ENCODE measurements at regions not wholly inside any gene's neighbourhood (a gene's known extent, or its start where the extent isn't known, plus 50 kb on each side); places are given as distances from the start of the nearest gene placed in this dataset.
"Not testable (repeated sequence)": the region's sequence is repeated elsewhere in the genome, so short reads cannot be mapped to it uniquely, and the experiment has no call there.

- no peaks in the 10 kb centered on the region for H3K36me3 Mint-ChIP-seq
- no peak overlapping the region for H3K4me3 Mint-ChIP-seq
- no peaks in the 10 kb centered on the region for H3K9me3 Mint-ChIP-seq
- peaks cover 3% of the 10 kb centered on the region for H3K27me3 Mint-ChIP-seq (ENCODE audit: low read depth)
- no peak overlapping the region for H3K27ac Mint-ChIP-seq
- DNase-seq (ENCODE audit: low spot score in 2 of 2, unreplicated experiment in 2 of 2), result no peak
- H3K4me1 Mint-ChIP-seq, result peaks cover 13% of the 10 kb centered on the region
- TF ChIP-seq CTCF (IDR thresholded peaks at IDR 0.05; ENCODE audit: unreplicated experiment), result no peak
These were observed 70.1 kb upstream of the HECW1 start for GRCh38 chr7:43042302-43042701.

- TF ChIP-seq CTCF (IDR thresholded peaks at IDR 0.05; ENCODE audit: unreplicated experiment), result no peak
- Mint-ChIP-seq H3K4me1 (peaks cover 7% of the 10 kb centered on the region), H3K9me3 (peaks cover 20% of the 10 kb centered on the region), H3K27ac (no peak overlapping the region), H3K4me3 (no peak overlapping the region), H3K27me3 (ENCODE audit: low read depth) (peaks cover 3% of the 10 kb centered on the region), H3K36me3 (peaks cover 1% of the 10 kb centered on the region)
- no peak for DNase-seq (ENCODE audit: low spot score in 2 of 2, unreplicated experiment in 2 of 2)
These were observed 67.9 kb upstream of the HECW1 start for GRCh38 chr7:43044511-43044910.

DNA sequence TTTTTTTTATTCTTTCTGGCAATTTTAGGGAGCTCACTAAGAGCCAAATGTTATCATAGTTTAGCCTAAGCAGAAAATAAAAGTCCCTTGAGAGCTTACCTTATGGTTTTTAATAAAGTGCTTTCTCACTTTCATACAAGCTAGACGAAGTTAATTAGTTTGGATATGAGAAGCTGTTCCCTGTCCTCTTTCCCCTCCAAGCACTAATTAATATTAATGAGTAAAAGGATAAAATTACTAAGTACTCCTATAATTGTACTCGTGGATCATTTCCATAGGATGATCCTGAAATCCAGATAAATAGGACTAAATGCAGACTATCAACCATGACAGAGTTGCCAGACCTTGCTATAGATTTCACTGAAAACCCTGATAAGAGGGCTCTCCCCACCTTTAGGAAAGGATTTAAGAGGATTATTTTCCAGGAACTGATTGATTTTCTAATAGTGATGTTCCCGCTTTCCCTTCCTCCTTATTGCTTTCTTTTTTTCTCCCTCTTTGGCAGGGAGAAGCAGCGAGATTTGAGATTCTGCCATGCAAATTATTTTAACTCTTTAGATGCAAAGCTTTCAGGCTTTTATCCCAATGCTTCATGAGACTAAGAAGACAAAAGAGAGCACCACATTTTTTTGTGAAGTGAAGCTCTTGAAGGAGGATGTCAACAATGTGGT is 58.3 kb upstream of the HECW1 start:
- H3K27ac Mint-ChIP-seq, result peak overlapping the region; percentile 3
- peaks cover 1% of the 10 kb centered on the region for H3K36me3 Mint-ChIP-seq
- no peak for DNase-seq (ENCODE audit: low spot score in 2 of 2, unreplicated experiment in 2 of 2)
- peaks cover 6% of the 10 kb centered on the region for H3K4me1 Mint-ChIP-seq
- peaks cover 24% of the 10 kb centered on the region for H3K9me3 Mint-ChIP-seq
- H3K27me3 Mint-ChIP-seq (ENCODE audit: low read depth), result no peaks in the 10 kb centered on the region
- no peak overlapping the region for H3K4me3 Mint-ChIP-seq
- no peak for TF ChIP-seq CTCF (IDR thresholded peaks at IDR 0.05; ENCODE audit: unreplicated experiment)

DNA sequence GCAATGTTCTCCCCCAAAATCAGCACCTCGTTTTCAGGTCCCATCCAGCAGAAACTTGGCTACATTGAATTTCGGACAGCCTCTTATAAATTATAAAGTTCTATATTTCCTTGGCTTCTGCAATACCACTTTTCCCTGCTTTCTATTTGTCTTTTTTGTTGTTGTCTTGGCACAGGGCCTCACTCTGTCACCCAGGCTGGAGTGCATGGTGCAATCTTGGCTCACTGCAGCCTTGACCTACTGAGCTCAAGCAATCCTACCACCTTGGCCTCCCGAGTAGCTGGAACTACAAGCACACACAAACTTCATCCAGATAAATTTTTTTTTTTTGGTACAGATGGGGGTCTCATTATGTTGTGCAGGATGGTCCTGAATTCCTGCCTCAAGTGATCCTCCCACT is 55.3 kb upstream of the HECW1 start:
- no peak overlapping the region for H3K4me3 Mint-ChIP-seq
- no peak for TF ChIP-seq CTCF (IDR thresholded peaks at IDR 0.05; ENCODE audit: unreplicated experiment)
- H3K4me1 Mint-ChIP-seq, result peaks cover 6% of the 10 kb centered on the region
- H3K36me3 Mint-ChIP-seq, result no peaks in the 10 kb centered on the region
- no peak overlapping the region for H3K27ac Mint-ChIP-seq
- H3K9me3 Mint-ChIP-seq, result no peaks in the 10 kb centered on the region
- DNase-seq (ENCODE audit: low spot score in 2 of 2, unreplicated experiment in 2 of 2), result no peak
- no peaks in the 10 kb centered on the region for H3K27me3 Mint-ChIP-seq (ENCODE audit: low read depth)

- Mint-ChIP-seq H3K27ac (no peak overlapping the region), H3K9me3 (no peaks in the 10 kb centered on the region)
These were observed 54.0 kb upstream of the HECW1 start for GRCh38 chr7:43058271-43059066.

DNA sequence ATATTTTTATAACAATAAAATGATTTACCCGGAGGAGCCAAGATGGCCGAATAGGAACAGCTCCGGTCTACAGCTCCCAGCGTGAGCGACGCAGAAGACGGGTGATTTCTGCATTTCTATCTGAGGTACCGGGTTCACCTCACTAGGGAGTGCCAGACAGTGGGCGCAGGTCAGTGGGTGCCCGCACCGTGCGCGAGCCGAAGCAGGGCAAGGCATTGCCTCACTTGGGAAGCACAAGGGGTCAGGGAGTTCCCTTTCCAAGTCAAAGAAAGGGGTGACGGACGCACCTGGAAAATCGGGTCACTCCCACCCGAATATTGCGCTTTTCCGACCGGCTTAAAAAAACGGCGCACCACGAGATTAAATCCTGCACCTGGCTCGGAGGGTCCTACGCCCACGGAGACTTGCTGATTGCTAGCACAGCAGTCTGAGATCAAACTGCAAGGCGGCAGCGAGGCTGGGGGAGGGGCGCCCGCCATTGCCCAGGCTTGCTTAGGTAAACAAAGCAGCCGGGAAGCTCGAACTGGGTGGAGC is 53.3 kb upstream of the HECW1 start:
- H3K36me3 Mint-ChIP-seq; H3K9me3 Mint-ChIP-seq; DNase-seq (ENCODE audit: low spot score in 2 of 2, unreplicated experiment in 2 of 2); H3K4me1 Mint-ChIP-seq; H3K27ac Mint-ChIP-seq; H3K27me3 Mint-ChIP-seq (ENCODE audit: low read depth); H3K4me3 Mint-ChIP-seq: not testable (repeated sequence)

More at GRCh38 chr7:43058271-43059066, 54.0 kb upstream of the HECW1 start:
- H3K27me3 Mint-ChIP-seq (ENCODE audit: low read depth), result no peaks in the 10 kb centered on the region
- no peak for DNase-seq (ENCODE audit: low spot score in 2 of 2, unreplicated experiment in 2 of 2)
- H3K4me3 Mint-ChIP-seq, result no peak overlapping the region
- peaks cover 6% of the 10 kb centered on the region for H3K4me1 Mint-ChIP-seq
- no peaks in the 10 kb centered on the region for H3K36me3 Mint-ChIP-seq
- no peak for TF ChIP-seq CTCF (IDR thresholded peaks at IDR 0.05; ENCODE audit: unreplicated experiment)
